Superior temporal gyrus (tissue), 1 donor: ENCODE measurements at regions not wholly inside any gene's neighbourhood (a gene's known extent, or its start where the extent isn't known, plus 50 kb on each side); places are given as distances from the start of the nearest gene placed in this dataset.

ENCODE experiments used
- DNase-seq: peaks from one replicate; pipeline ENCODE4 v3.0.0-alpha.2; 2016; ENCODE audit errors: extremely low spot score

- DNase-seq, result no peak
These were observed 91.5 kb upstream of the SMNDC1 start for GRCh38 chr10:110396284-110396651.

- no peak for DNase-seq
These were observed 93.1 kb upstream of the SMNDC1 start for GRCh38 chr10:110397856-110398255.

- no peak for DNase-seq
These were observed 93.8 kb upstream of the SMNDC1 start for GRCh38 chr10:110398419-110399105.

- DNase-seq, result no peak
These were observed 94.6 kb upstream of the SMNDC1 start for GRCh38 chr10:110399106-110399964.

GRCh38 chr10:110399965-110400933 lies 95.5 kb upstream of the SMNDC1 start:
- DNase-seq, result no peak

GRCh38 chr10:110401401-110402076 lies 96.2 kb upstream of the DUSP5 start:
- DNase-seq, result no peak

- DNase-seq, result no peak
These were observed 95.7 kb upstream of the DUSP5 start for GRCh38 chr10:110402077-110402416.

GRCh38 chr10:110403593-110403992 lies 94.1 kb upstream of the DUSP5 start:
- DNase-seq, result no peak

- DNase-seq, result no peak
These were observed 93.3 kb upstream of the DUSP5 start for GRCh38 chr10:110404413-110404812.

GRCh38 chr10:110404825-110405224 lies 92.9 kb upstream of the DUSP5 start:
- DNase-seq, result no peak

- no peak for DNase-seq
These were observed 92.3 kb upstream of the DUSP5 start for GRCh38 chr10:110405380-110405779.

GRCh38 chr10:110407301-110408170 lies 90.2 kb upstream of the DUSP5 start:
- no peak for DNase-seq

GRCh38 chr10:110408203-110408871 lies 89.4 kb upstream of the DUSP5 start:
- DNase-seq, result no peak

GRCh38 chr10:110408943-110409342 lies 88.8 kb upstream of the DUSP5 start:
- no peak for DNase-seq

- no peak for DNase-seq
These were observed 88.2 kb upstream of the DUSP5 start for GRCh38 chr10:110409488-110409887.

GRCh38 chr10:110409926-110410325 lies 87.8 kb upstream of the DUSP5 start:
- no peak for DNase-seq

- no peak for DNase-seq
These were observed 87.2 kb upstream of the DUSP5 start for GRCh38 chr10:110410329-110411046.

- DNase-seq, result no peak
These were observed 86.7 kb upstream of the DUSP5 start for GRCh38 chr10:110411047-110411410.

- no peak for DNase-seq
These were observed 84.5 kb upstream of the DUSP5 start for GRCh38 chr10:110413049-110413783.
